ENCODE measurements at regions not wholly inside any gene's neighbourhood (a gene's known extent, or its start where the extent isn't known, plus 50 kb on each side); places are given as distances from the start of the nearest gene placed in this dataset.

- no peak overlapping the region for H2AFZ ChIP-seq (ENCODE audit: low read length)
- H3K4me2 ChIP-seq (ENCODE audit: insufficient read depth, low read length, poor library complexity, severe bottlenecking) = no peak overlapping the region
- no peak overlapping the region for H3K18ac ChIP-seq (ENCODE audit: low read length)
- peak; percentile 26 for DNase-seq (ENCODE audit: low spot score)
- no peak overlapping the region for H3K4ac ChIP-seq (ENCODE audit: low read length)
- no peak overlapping the region for H4K8ac ChIP-seq (ENCODE audit: low read depth, low read length)
- no peak overlapping the region for H2BK120ac ChIP-seq (ENCODE audit: low read depth, low read length)
- no peak overlapping the region for H3K14ac ChIP-seq (ENCODE audit: low read length)
- peaks cover 0 to 13% (median 0%) of the 10 kb centered on the region in 3 experiments for H3K27me3 ChIP-seq (ENCODE audit: control insufficient read depth in 3 of 3, insufficient read depth in 3 of 3, low read depth in 1 of 3, low read length in 3 of 3)
- H2BK12ac ChIP-seq (ENCODE audit: low read length) = no peak overlapping the region
- peaks cover 0 to 3% of the 10 kb centered on the region in 2 donors for H3K9me3 ChIP-seq (replicated peaks in 1 of 2; ENCODE audit: control insufficient read depth in 2 of 2, insufficient read depth in 1 of 2, low read depth in 1 of 2, low read length in 2 of 2)
- H3K23ac ChIP-seq (ENCODE audit: low read depth, low read length, poor library complexity) = no peak overlapping the region
- peaks cover 4 to 10% of the 10 kb centered on the region in 2 donors for H3K4me1 ChIP-seq (ENCODE audit: control insufficient read depth in 2 of 2, insufficient read depth in 1 of 2, low read depth in 1 of 2, low read length in 2 of 2)
- H3K4me3 ChIP-seq (ENCODE audit: low read length in 2 of 2) = no peak overlapping the region
- H3K36me3 ChIP-seq (replicated peaks in 1 of 2; ENCODE audit: control insufficient read depth in 2 of 2, insufficient read depth in 2 of 2, low read length in 2 of 2) = no peaks in the 10 kb centered on the region
- H4K91ac ChIP-seq (ENCODE audit: low read depth, low read length, poor library complexity) = no peak overlapping the region
- H3K79me1 ChIP-seq (ENCODE audit: low read depth, low read length) = no peaks in the 10 kb centered on the region
- H3K27ac ChIP-seq (replicated peaks; ENCODE audit: low read length) = no peak overlapping the region
- WGBS, 2 donors (ENCODE audit: extremely low coverage in 2 of 2, insufficient read length in 2 of 2, insufficient replicate concordance in 1 of 2) = no CpG with 5 or more reads among the region's 6 CpGs
- H3K9ac ChIP-seq (ENCODE audit: low read depth, low read length, poor library complexity) = no peak overlapping the region
- no peak overlapping the region for H2BK15ac ChIP-seq (ENCODE audit: low read length)
- no peak overlapping the region for H2BK5ac ChIP-seq (ENCODE audit: low read length)
- no peak overlapping the region for H2AK5ac ChIP-seq (ENCODE audit: low read depth, low read length)
Observed at GRCh38 chr18:51622702-51623101, 425.2 kb upstream of the MEX3C start.

- Histone ChIP-seq H3K9ac (ENCODE audit: low read depth, low read length, poor library complexity) (no peak overlapping the region), H4K8ac (ENCODE audit: low read depth, low read length) (no peak overlapping the region), H2BK12ac (ENCODE audit: low read length) (no peak overlapping the region), H3K23ac (ENCODE audit: low read depth, low read length, poor library complexity) (no peak overlapping the region), H3K27me3 (ENCODE audit: control insufficient read depth in 3 of 3, insufficient read depth in 3 of 3, low read depth in 1 of 3, low read length in 3 of 3) (peaks cover 0 to 13% (median 0%) of the 10 kb centered on the region in 3 experiments), H3K4ac (ENCODE audit: low read length) (no peak overlapping the region), H2AFZ (ENCODE audit: low read length) (no peak overlapping the region), H2AK5ac (ENCODE audit: low read depth, low read length) (no peak overlapping the region), H3K4me1 (ENCODE audit: control insufficient read depth in 2 of 2, insufficient read depth in 1 of 2, low read depth in 1 of 2, low read length in 2 of 2) (peaks cover 4 to 10% of the 10 kb centered on the region in 2 donors), H2BK120ac (ENCODE audit: low read depth, low read length) (no peak overlapping the region), H3K36me3 (replicated peaks in 1 of 2; ENCODE audit: control insufficient read depth in 2 of 2, insufficient read depth in 2 of 2, low read length in 2 of 2) (no peaks in the 10 kb centered on the region), H3K18ac (ENCODE audit: low read length) (no peak overlapping the region), H3K4me2 (ENCODE audit: insufficient read depth, low read length, poor library complexity, severe bottlenecking) (no peak overlapping the region), H3K4me3 (ENCODE audit: low read length in 2 of 2) (no peak overlapping the region), H2BK5ac (ENCODE audit: low read length) (no peak overlapping the region), H3K79me1 (ENCODE audit: low read depth, low read length) (no peaks in the 10 kb centered on the region), H3K9me3 (replicated peaks in 1 of 2; ENCODE audit: control insufficient read depth in 2 of 2, insufficient read depth in 1 of 2, low read depth in 1 of 2, low read length in 2 of 2) (peaks cover 0 to 3% of the 10 kb centered on the region in 2 donors), H3K14ac (ENCODE audit: low read length) (no peak overlapping the region), H4K91ac (ENCODE audit: low read depth, low read length, poor library complexity) (no peak overlapping the region), H2BK15ac (ENCODE audit: low read length) (no peak overlapping the region), H3K27ac (replicated peaks; ENCODE audit: low read length) (no peak overlapping the region)
- WGBS, 2 donors (ENCODE audit: extremely low coverage in 2 of 2, insufficient read length in 2 of 2, insufficient replicate concordance in 1 of 2) = no CpG with 5 or more reads among the region's 1 CpG
- DNase-seq (ENCODE audit: low spot score) = no peak
Observed at GRCh38 chr18:51623653-51624052, 426.2 kb upstream of the MEX3C start.

GRCh38 chr18:51630706-51631105, 433.2 kb upstream of the MEX3C start:
- H2BK15ac ChIP-seq (ENCODE audit: low read length) = no peak overlapping the region
- no peak overlapping the region for H2BK120ac ChIP-seq (ENCODE audit: low read depth, low read length)
- H3K27me3 ChIP-seq (ENCODE audit: control insufficient read depth in 3 of 3, insufficient read depth in 3 of 3, low read depth in 1 of 3, low read length in 3 of 3) = no peaks in the 10 kb centered on the region

GRCh38 chr18:51637881-51638280, 440.4 kb upstream of the MEX3C start:
- Histone ChIP-seq H3K14ac (ENCODE audit: low read length) (no peak overlapping the region), H3K27ac (replicated peaks; ENCODE audit: low read length) (no peak overlapping the region), H3K27me3 (ENCODE audit: control insufficient read depth in 3 of 3, insufficient read depth in 3 of 3, low read depth in 1 of 3, low read length in 3 of 3) (no peaks in the 10 kb centered on the region), H3K9ac (ENCODE audit: low read depth, low read length, poor library complexity) (no peak overlapping the region), H2BK15ac (ENCODE audit: low read length) (no peak overlapping the region), H3K23ac (ENCODE audit: low read depth, low read length, poor library complexity) (no peak overlapping the region), H2AK5ac (ENCODE audit: low read depth, low read length) (no peak overlapping the region), H2BK120ac (ENCODE audit: low read depth, low read length) (no peak overlapping the region), H4K91ac (ENCODE audit: low read depth, low read length, poor library complexity) (no peak overlapping the region), H2BK12ac (ENCODE audit: low read length) (no peak overlapping the region), H2BK5ac (ENCODE audit: low read length) (no peak overlapping the region), H3K4me2 (ENCODE audit: insufficient read depth, low read length, poor library complexity, severe bottlenecking) (no peak overlapping the region), H3K18ac (ENCODE audit: low read length) (no peak overlapping the region), H3K36me3 (replicated peaks in 1 of 2; ENCODE audit: control insufficient read depth in 2 of 2, insufficient read depth in 2 of 2, low read length in 2 of 2) (no peaks in the 10 kb centered on the region), H3K9me3 (replicated peaks in 1 of 2; ENCODE audit: control insufficient read depth in 2 of 2, insufficient read depth in 1 of 2, low read depth in 1 of 2, low read length in 2 of 2) (peaks cover 2 to 9% of the 10 kb centered on the region in 2 donors), H4K8ac (ENCODE audit: low read depth, low read length) (no peak overlapping the region), H2AFZ (ENCODE audit: low read length) (no peak overlapping the region), H3K79me1 (ENCODE audit: low read depth, low read length) (no peaks in the 10 kb centered on the region), H3K4me3 (ENCODE audit: low read length in 2 of 2) (no peak overlapping the region), H3K4me1 (ENCODE audit: control insufficient read depth in 2 of 2, insufficient read depth in 1 of 2, low read depth in 1 of 2, low read length in 2 of 2) (no peaks in the 10 kb centered on the region), H3K4ac (ENCODE audit: low read length) (no peak overlapping the region)
- DNase-seq (ENCODE audit: low spot score) = no peak
- WGBS, 2 donors (ENCODE audit: extremely low coverage in 2 of 2, insufficient read length in 2 of 2, insufficient replicate concordance in 1 of 2) = 100% methylated on average over 1 of the region's 4 CpGs; no CpG with 5 or more reads in 1 of the 2 donors

More at GRCh38 chr18:51630706-51631105, 433.2 kb upstream of the MEX3C start:
- H4K8ac ChIP-seq (ENCODE audit: low read depth, low read length) = no peak overlapping the region
- no peak overlapping the region for H3K4me2 ChIP-seq (ENCODE audit: insufficient read depth, low read length, poor library complexity, severe bottlenecking)
- H3K4me1 ChIP-seq (ENCODE audit: control insufficient read depth in 2 of 2, insufficient read depth in 1 of 2, low read depth in 1 of 2, low read length in 2 of 2) = no peaks in the 10 kb centered on the region
- H3K23ac ChIP-seq (ENCODE audit: low read depth, low read length, poor library complexity) = no peak overlapping the region
- no peak overlapping the region for H3K18ac ChIP-seq (ENCODE audit: low read length)
- no peak overlapping the region for H2BK12ac ChIP-seq (ENCODE audit: low read length)
- peaks cover 2 to 12% of the 10 kb centered on the region in 2 donors for H3K9me3 ChIP-seq (replicated peaks in 1 of 2; ENCODE audit: control insufficient read depth in 2 of 2, insufficient read depth in 1 of 2, low read depth in 1 of 2, low read length in 2 of 2)
- H3K4ac ChIP-seq (ENCODE audit: low read length) = no peak overlapping the region
- H3K4me3 ChIP-seq (ENCODE audit: low read length in 2 of 2) = no peak overlapping the region
- no peak overlapping the region for H2AK5ac ChIP-seq (ENCODE audit: low read depth, low read length)
- H3K27ac ChIP-seq (replicated peaks; ENCODE audit: low read length) = no peak overlapping the region
- no peak overlapping the region for H2BK5ac ChIP-seq (ENCODE audit: low read length)
- H4K91ac ChIP-seq (ENCODE audit: low read depth, low read length, poor library complexity) = no peak overlapping the region
- H3K79me1 ChIP-seq (ENCODE audit: low read depth, low read length) = no peaks in the 10 kb centered on the region
- no peak overlapping the region for H3K9ac ChIP-seq (ENCODE audit: low read depth, low read length, poor library complexity)
- DNase-seq (ENCODE audit: low spot score) = no peak
- no peaks in the 10 kb centered on the region for H3K36me3 ChIP-seq (replicated peaks in 1 of 2; ENCODE audit: control insufficient read depth in 2 of 2, insufficient read depth in 2 of 2, low read length in 2 of 2)
- H2AFZ ChIP-seq (ENCODE audit: low read length) = no peak overlapping the region
- H3K14ac ChIP-seq (ENCODE audit: low read length) = no peak overlapping the region
